Stimulated activated CD4-positive, alpha-beta T cell treated with anti-CD3 and anti-CD28 coated beads, Interleukin-4, amount 100 ng/mL, for 24 hours (primary cell): ENCODE measurements at regions not wholly inside any gene's neighbourhood (a gene's known extent, or its start where the extent isn't known, plus 50 kb on each side); places are given as distances from the start of the nearest gene placed in this dataset.

Source experiments
- DNase-seq: peaks from one replicate; pipeline ENCODE4 v3.0.0-alpha.2; 2020

- DNase-seq = no peak
Observed at GRCh38 chr6:95071464-95071863, 505.9 kb upstream of the MANEA start.

GRCh38 chr6:95078457-95078856 lies 498.9 kb upstream of the MANEA start:
- no peak for DNase-seq

- no peak for DNase-seq
Observed at GRCh38 chr6:95081231-95081630, 496.1 kb upstream of the MANEA start.

GRCh38 chr6:95081949-95082348 lies 495.4 kb upstream of the MANEA start:
- DNase-seq = no peak

- no peak for DNase-seq
Observed at GRCh38 chr6:95083506-95083905, 493.8 kb upstream of the MANEA start.

GRCh38 chr6:95084867-95085266 lies 492.5 kb upstream of the MANEA start:
- no peak for DNase-seq

GRCh38 chr6:95087394-95088097 lies 489.8 kb upstream of the MANEA start:
- no peak for DNase-seq

GRCh38 chr6:95091823-95092436 lies 485.4 kb upstream of the MANEA start:
- no peak for DNase-seq

- DNase-seq = no peak
Observed at GRCh38 chr6:95093154-95093553, 484.2 kb upstream of the MANEA start.

- DNase-seq = no peak
Observed at GRCh38 chr6:95094751-95095663, 482.3 kb upstream of the MANEA start.

- no peak for DNase-seq
Observed at GRCh38 chr6:95095855-95096254, 481.5 kb upstream of the MANEA start.

- no peak for DNase-seq
Observed at GRCh38 chr6:95099410-95099809, 477.9 kb upstream of the MANEA start.

GRCh38 chr6:95109212-95109611 lies 468.1 kb upstream of the MANEA start:
- no peak for DNase-seq

GRCh38 chr6:95110767-95111166 lies 466.6 kb upstream of the MANEA start:
- no peak for DNase-seq

- DNase-seq = no peak
Observed at GRCh38 chr6:95117236-95117635, 460.1 kb upstream of the MANEA start.

GRCh38 chr6:95119927-95120326 lies 457.4 kb upstream of the MANEA start:
- DNase-seq = no peak

- DNase-seq = no peak
Observed at GRCh38 chr6:95120984-95121383, 456.4 kb upstream of the MANEA start.

GRCh38 chr6:95127261-95127660 lies 450.1 kb upstream of the MANEA start:
- DNase-seq = no peak

- no peak for DNase-seq
Observed at GRCh38 chr6:95128439-95128838, 448.9 kb upstream of the MANEA start.

- no peak for DNase-seq
Observed at GRCh38 chr6:95128947-95129346, 448.4 kb upstream of the MANEA start.

- no peak for DNase-seq
Observed at GRCh38 chr6:95133578-95133977, 443.8 kb upstream of the MANEA start.

GRCh38 chr6:95135182-95135581 lies 442.2 kb upstream of the MANEA start:
- DNase-seq = no peak

GRCh38 chr6:95142101-95142500 lies 435.2 kb upstream of the MANEA start:
- no peak for DNase-seq
